ENCODE measurements at regions not wholly inside any gene's neighbourhood (a gene's known extent, or its start where the extent isn't known, plus 50 kb on each side); places are given as distances from the start of the nearest gene placed in this dataset.

GRCh38 chr5:119879446-119879845 lies 250.1 kb downstream of the FAM170A start (continued):
- TF ChIP-seq PBX3 (IDR thresholded peaks at IDR 0.05) (no peak), RFX5 (IDR thresholded peaks at IDR 0.05; ENCODE audit: low read length) (no peak), ZBTB33 (IDR thresholded peaks at IDR 0.05; ENCODE audit: borderline replicate concordance, low read depth) (no peak), ELF1 (IDR thresholded peaks at IDR 0.05) (no peak)

GRCh38 chr5:119895066-119895465 lies 265.7 kb downstream of the FAM170A start:
- no peak overlapping the region for H2AFZ ChIP-seq (ENCODE audit: low read depth)
- H3K36me3 ChIP-seq (replicated peaks in 1 of 2; ENCODE audit: control insufficient read depth in 1 of 2, insufficient read depth in 2 of 2, low read length in 1 of 2), result no peaks in the 10 kb centered on the region
- POLR2A ChIA-PET, result interaction anchor here (0.6 kb wide), 1 partner anchor 22 kb away, joined by 3 read pairs; no protein-coding TSS in a partner anchor
- no peak overlapping the region for H3K4me2 ChIP-seq
- CTCF ChIA-PET, result no interaction called here
- no peaks in the 10 kb centered on the region for H3K4me1 ChIP-seq (ENCODE audit: control insufficient read depth in 1 of 2, insufficient read depth in 2 of 2, low read depth in 1 of 2, low read length in 1 of 2)
- no peak overlapping the region for H3K27ac ChIP-seq (ENCODE audit: low read depth in 2 of 2, low read length in 1 of 2)
- H3K9me2 ChIP-seq, result no peaks in the 10 kb centered on the region
- H3K4me3 ChIP-seq (ENCODE audit: low read depth in 2 of 2, low read length in 1 of 2), result no peak overlapping the region
- no peaks in the 10 kb centered on the region for H3K79me2 ChIP-seq (ENCODE audit: insufficient read depth)
- no peaks in the 10 kb centered on the region for H4K20me1 ChIP-seq (ENCODE audit: insufficient read depth)
- no peak for DNase-seq
- H3K9ac ChIP-seq, result no peak overlapping the region
- no peaks in the 10 kb centered on the region for H3F3A ChIP-seq (replicated peaks; ENCODE audit: insufficient read depth)
- no peaks in the 10 kb centered on the region for H3K9me3 ChIP-seq
- TF ChIP-seq EZH2phosphoT487 (IDR thresholded peaks at IDR 0.05; ENCODE audit: borderline replicate concordance, low read depth) (no peak), PBX3 (IDR thresholded peaks at IDR 0.05) (no peak), TEAD4 (IDR thresholded peaks at IDR 0.05; ENCODE audit: borderline replicate concordance, insufficient read depth) (no peak), FOXM1 (IDR thresholded peaks at IDR 0.05; ENCODE audit: low read depth) (no peak), TAF1 (IDR thresholded peaks at IDR 0.05; ENCODE audit: borderline replicate concordance, low read depth, low read length) (no peak), JUND (IDR thresholded peaks at IDR 0.05) (no peak), RFX5 (IDR thresholded peaks at IDR 0.05; ENCODE audit: low read length) (no peak), ELF1 (IDR thresholded peaks at IDR 0.05) (no peak), GATA2 (CRISPR knock-in tag; IDR thresholded peaks at IDR 0.05) (no peak), IRF3 (IDR thresholded peaks at IDR 0.05; ENCODE audit: low read depth, low read length) (no peak), FOSL2 (IDR thresholded peaks at IDR 0.05; ENCODE audit: borderline replicate concordance, low read depth) (no peak), SMC3 (IDR thresholded peaks at IDR 0.05; ENCODE audit: low read depth, low read length) (no peak)
- 69% methylated on average over 2 of the region's 2 CpGs for WGBS (ENCODE audit: low lambda C conversion rate)
- H3K27me3 ChIP-seq (ENCODE audit: insufficient read depth), result no peaks in the 10 kb centered on the region
